GM12892 (cell line): ENCODE measurements at regions not wholly inside any gene's neighbourhood (a gene's known extent, or its start where the extent isn't known, plus 50 kb on each side); places are given as distances from the start of the nearest gene placed in this dataset.
"Not testable (repeated sequence)": the region's sequence is repeated elsewhere in the genome, so short reads cannot be mapped to it uniquely, and the experiment has no call there.

ENCODE experiments used
- POLR2A ChIP-seq: IDR thresholded peaks from 2 replicates; pipeline ENCODE4 v1.6.1; 2011; ENCODE audit warnings: low read depth, low read length, control low read depth
- POLR2AphosphoS5 ChIP-seq: IDR thresholded peaks from 2 replicates; pipeline ENCODE4 v1.6.1; 2011; ENCODE audit warnings: low read depth, low read length, control low read depth
- TAF1 ChIP-seq: IDR thresholded peaks from 2 replicates; pipeline ENCODE4 v1.6.1; 2011; ENCODE audit warnings: low read depth, mild to moderate bottlenecking, control low read depth, low read length, borderline replicate concordance

DNA sequence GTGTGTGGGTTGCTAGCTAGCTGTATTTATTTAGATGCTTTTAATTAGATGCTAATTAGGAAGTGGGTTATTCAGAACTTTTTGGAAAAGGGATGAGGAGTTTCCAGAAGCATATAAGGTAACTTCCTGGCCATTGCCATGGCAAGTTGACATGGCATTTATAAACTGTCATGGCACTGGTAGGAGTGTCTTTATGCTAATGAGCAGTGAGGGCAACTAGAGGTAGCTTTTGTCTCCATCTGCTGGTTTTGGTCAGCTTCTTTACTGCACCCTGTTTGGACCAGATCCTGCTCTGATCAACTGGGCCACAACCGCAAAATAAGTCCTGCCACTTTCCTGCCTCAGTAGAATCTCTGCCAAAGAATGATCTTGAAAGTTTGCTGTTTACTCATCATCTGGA, 105.5 kb downstream of the PPIAL4A start:
- TF ChIP-seq POLR2AphosphoS5, POLR2A, TAF1: not testable (repeated sequence)
